ENCODE measurements at regions not wholly inside any gene's neighbourhood (a gene's known extent, or its start where the extent isn't known, plus 50 kb on each side); places are given as distances from the start of the nearest gene placed in this dataset.

DNA sequence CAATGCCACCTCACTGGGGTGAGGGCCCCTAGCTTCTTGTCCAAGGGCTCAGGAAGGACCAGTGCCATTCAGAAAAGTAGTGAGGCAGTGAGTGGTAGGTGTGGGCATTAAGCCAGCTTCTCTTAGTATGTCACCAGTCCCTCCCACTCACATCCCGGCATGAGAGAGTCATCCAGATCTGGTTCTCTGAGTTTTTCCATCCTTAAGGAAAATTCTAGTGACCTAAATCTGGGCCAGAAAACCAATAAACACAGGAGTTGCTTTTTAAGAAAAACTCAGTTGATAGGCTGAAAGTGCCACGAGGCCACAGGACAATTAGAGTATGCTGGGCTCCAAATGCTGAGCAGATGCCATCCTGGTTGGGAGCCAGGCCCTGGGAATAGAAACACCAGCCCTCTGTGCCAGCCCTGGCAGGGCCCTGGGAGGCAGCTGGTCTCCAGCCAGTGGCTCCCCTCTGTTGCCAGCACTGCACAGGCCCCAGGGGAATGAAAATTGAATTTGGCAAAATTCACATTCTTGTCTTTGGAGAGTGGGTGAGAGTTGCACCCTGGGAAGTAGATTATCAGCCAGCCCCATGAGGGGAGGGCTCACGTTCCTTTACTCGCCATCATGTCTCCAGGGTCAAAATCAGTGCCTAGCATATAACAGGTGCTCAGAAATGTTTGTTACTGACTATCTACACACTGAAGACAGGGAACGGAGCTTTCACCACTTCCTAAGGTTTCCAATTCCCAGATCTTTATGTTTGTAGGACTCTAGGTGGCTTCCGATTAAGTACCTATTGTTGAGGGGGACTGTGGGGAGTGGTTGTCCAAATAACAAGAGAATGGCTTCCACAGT, 52.8 kb downstream of the FAM43A start:
- DNase-seq (ENCODE audit: low spot score) = no peak

- DNase-seq (ENCODE audit: low spot score) = no peak
Observed at GRCh38 chr3:194739498-194740284, 54.0 kb downstream of the FAM43A start.

DNA sequence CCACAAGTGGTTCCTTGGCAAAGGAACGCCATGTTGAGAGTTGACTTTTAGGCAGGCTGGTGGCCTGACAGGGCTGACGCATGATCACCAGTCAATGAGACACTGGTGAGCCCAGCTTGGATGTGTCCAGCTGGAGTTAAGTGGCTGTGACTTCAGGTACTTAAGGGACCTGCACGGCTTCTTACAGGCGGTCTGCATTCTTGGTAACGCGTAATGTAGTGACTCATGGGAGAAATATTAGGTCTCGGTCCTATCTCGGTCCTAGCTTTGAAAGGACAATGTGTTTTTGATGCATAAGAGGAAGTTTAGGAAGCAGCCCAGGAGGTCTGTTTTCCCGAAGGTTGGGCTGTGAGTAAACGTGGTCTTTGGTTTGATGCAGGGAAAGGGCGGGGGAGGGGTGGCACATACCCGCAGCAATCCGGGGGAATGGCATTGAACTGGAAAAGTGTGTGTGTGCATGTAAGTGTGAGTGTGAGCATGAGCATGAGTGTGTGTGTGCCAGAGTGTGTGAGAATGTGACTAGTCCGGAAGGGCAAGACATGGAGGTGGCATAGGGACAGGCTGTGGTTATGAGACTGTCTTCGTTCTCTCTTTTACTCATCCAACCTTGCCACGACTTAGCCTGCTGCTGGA, 55.3 kb downstream of the FAM43A start:
- no peak for DNase-seq (ENCODE audit: low spot score)

- DNase-seq (ENCODE audit: low spot score) = no peak
Observed at GRCh38 chr3:194741916-194742315, 56.2 kb downstream of the FAM43A start.

GRCh38 chr3:194744826-194745225, 59.1 kb downstream of the FAM43A start:
- DNase-seq (ENCODE audit: low spot score) = no peak

DNA sequence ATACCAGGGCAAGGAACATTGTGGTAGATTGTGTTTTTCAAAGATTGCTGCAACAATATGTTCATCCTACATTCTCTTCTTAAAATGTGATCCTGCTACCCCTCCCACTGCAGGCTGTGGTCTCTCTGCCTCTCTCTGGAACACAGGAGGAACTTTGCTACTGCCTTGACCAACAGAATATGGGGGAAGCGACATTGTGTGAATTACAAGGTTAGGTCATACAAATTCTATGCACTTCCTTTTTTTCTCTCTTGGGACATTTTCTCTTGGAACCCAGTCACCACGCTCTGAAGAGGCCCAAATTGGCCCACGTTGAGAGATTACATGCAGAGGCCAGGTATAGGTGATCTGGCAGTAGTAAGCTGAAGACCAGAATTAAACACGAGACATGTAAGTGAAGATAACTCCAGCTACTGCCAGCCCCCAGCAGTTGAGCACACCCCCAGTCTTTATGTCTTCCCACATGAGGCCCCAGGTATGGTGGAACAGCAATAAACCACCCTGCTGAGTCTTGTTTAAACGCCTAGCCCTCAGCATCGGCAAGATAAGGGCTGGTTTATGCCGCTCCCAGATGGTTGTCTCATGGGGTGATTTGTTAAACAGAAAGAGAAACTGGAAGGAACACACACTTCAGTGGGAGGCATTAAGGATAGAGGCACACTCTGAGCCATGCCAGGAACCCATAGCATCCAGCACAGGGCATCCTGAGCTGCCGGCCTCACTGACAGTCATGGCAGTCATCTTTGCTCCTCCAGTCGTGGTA, 59.9 kb downstream of the FAM43A start:
- DNase-seq (ENCODE audit: low spot score) = no peak

GRCh38 chr3:194748225-194748624, 62.5 kb downstream of the FAM43A start:
- no peak for DNase-seq (ENCODE audit: low spot score)

DNA sequence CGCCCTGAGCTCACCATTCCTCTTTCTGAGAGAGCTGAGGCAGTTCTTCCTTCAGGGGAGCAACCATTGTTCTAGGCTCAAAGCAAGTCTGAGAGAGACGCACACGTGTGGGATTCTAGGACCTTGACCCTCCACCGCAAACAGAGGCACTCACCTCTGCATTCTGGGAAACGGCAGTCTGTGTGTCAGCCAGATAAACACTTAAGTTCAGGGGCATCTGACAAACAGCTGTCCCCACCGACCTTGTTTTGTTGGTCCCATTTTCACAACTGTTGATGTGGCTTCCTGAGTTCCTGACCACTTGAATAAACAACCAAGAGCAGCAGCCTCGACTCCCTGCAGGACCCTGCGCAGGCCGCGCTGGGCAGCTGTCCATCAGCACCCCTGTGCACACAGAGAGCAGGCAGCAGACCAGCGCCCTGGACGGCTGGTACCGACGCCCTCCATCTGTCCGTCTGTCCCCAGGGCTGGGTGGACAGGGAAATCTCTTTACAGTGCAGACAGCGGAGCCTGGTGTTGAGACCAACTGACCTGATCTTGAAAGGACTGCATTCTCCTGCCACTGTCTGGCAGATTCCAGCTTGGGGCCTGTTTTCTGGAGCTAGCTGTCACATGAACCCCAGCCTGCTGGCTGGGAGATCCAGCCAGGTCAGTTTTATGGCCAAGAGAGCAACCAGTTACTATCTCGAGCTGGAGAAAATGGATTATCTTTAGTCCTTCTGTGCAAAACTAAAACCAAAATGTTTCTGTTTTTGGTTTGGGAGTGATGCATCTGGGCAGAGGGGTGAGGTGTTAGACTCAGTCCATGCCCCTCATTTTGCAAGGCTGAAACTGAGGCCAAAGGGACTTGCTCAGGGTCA, 64.2 kb downstream of the FAM43A start:
- no peak for DNase-seq (ENCODE audit: low spot score)

DNA sequence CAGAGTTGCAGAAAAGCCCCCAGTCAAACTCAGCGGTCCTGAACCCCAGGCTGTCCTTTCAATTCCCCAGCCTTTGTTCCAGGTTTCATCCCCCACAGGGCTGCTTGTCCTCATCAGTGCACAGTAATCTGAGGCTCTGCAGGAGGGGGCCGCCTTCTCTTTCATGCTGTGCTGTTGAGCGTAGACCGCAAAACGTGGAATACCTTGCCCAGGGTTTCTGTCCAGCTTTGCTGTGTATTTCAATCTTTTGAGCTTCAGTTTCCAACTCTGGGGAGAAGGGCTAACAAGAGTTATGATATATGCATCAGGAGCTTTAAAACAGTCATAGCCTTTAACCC, 64.8 kb downstream of the FAM43A start:
- no peak for DNase-seq (ENCODE audit: low spot score)

- no peak for DNase-seq (ENCODE audit: low spot score)
Observed at GRCh38 chr3:194755671-194756459, 70.2 kb downstream of the FAM43A start.

DNA sequence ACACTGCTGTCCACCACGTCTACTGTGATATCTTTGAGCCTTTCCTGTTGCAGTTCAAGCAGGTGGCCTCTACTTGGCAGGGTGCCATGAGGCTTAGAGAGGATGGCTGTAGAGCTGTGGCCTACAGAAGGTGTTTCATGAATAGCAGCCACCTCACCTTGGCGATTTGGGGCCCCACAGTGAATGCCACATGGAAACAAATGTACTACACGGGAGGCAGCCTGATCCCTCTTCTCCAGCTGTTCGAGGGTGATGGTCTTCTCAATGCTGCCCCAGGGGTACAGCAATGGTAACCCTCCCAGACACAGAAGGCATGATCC, 70.7 kb downstream of the FAM43A start:
- no peak for DNase-seq (ENCODE audit: low spot score)

GRCh38 chr3:194756791-194757325, 71.2 kb downstream of the FAM43A start:
- DNase-seq (ENCODE audit: low spot score) = no peak

DNA sequence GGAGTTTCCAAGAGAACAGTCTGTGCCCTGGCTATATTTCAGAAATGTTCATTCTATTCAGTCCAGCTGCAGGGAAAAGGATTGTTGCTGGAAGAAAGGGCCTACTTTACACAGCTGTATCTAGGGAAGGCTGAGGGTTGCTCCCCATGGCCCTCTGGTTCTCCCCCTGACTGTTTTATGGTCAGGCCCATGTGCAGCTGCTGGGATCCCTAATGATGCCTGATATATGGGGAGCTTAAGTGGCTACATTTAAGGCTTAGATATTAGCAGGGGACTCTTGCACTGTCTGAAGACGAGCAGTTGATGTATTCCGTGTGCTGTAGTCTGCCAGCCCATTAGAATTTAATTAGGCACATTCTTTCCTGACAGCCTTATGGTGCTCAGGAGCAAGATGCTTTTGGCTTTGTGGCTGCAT, 72.0 kb downstream of the FAM43A start:
- DNase-seq (ENCODE audit: low spot score) = no peak

GRCh38 chr3:194758716-194759115, 73.0 kb downstream of the FAM43A start:
- DNase-seq (ENCODE audit: low spot score) = no peak

GRCh38 chr3:194760494-194761137, 74.9 kb downstream of the FAM43A start:
- no peak for DNase-seq (ENCODE audit: low spot score)

GRCh38 chr3:194761384-194761783, 75.7 kb downstream of the FAM43A start:
- DNase-seq (ENCODE audit: low spot score) = no peak

DNA sequence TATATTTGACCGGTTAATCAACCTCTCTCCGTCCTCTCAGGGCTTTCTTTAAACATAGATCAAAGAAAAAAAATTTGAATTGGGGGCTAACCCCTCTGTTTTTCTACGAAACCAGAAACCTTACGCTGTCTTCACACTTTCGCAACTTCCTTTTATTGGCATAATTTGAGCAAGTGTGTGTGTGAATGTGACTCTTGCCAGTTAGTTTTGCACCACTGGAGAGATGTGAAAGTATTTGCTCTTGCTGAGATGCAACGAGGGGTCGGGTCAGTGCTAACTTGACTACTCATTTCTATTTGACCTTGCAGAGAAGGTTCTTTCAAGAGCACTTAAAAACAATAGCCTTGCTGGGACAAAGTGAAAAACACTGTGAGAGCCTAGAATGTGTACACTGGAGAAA, 81.2 kb downstream of the FAM43A start:
- no peak for DNase-seq (ENCODE audit: low spot score)

GRCh38 chr3:194767446-194768207, 81.9 kb downstream of the FAM43A start:
- no peak for DNase-seq (ENCODE audit: low spot score)

DNA sequence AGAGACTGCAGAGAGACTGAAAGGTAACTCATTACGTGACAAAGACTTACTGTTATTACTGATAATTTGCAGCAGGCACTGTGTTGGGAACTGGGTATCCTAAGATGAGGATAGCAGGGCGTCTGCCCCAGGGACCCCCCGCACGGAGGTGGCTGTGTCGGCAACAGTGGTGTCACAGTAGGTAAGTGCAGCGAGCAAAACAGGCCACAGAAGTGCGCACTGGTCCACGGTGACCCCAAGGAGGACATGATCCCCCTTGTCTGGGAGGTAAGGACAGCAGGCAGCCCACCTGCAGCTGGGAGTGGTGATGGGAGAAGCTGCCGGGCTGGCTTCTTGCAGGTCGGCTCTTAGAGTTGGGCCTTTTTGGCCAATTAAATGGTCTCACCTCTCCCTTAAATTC, 82.9 kb downstream of the FAM43A start:
- no peak for DNase-seq (ENCODE audit: low spot score)

All from NAMALWA (cell line).